Ecto neural progenitor cell (in vitro differentiated cells): ENCODE measurements at regions not wholly inside any gene's neighbourhood (a gene's known extent, or its start where the extent isn't known, plus 50 kb on each side); places are given as distances from the start of the nearest gene placed in this dataset.
"Not testable (repeated sequence)": the region's sequence is repeated elsewhere in the genome, so short reads cannot be mapped to it uniquely, and the experiment has no call there.

Experiments
- DNase-seq: peaks from one replicate; pipeline ENCODE4 v3.0.0-alpha.2; 2018; ENCODE audit warnings: low spot score

GRCh38 chr7:110296321-110296720 is 794.6 kb upstream of the LRRN3 start:
- DNase-seq = no peak

DNA sequence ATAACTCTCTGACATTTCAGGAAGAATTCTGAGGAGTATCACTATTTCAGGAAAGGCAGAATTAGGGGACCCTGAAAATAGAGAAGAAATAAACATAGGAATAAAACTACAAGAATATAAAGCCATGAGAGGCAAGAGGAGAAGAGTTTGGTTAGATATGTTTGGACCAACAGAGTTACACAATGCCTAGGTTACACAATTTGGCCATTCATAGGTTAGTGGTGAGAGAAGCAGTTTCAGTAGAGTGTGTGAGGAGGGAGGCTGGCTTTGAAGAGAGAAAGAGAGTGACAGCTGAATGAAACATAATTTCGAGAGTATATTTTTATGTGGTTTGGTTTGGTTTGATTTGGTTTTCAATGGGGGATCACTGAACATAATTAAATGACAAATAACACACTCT is 783.2 kb upstream of the LRRN3 start:
- DNase-seq = no peak

GRCh38 chr7:110308791-110309190 is 782.1 kb upstream of the LRRN3 start:
- DNase-seq = peak; percentile 48

DNA sequence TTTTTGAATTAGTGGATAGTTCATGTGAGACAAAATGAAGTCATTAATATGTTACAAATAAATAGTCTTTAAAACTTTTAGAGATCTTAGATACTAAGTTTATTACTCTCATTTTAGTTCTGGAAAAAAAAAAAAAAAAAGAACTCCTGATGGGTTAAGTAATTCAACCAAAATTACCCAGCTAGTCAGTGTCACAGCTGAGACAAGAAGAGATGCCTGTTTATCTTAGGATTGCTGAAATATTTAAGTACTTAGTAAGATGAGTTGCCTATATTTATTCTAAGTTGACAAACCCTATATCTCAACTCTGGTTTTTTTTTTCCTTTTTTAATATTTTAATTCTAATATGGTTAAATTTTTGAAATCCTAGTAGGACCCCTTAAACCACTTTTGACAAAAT is 781.0 kb upstream of the LRRN3 start:
- no peak for DNase-seq

DNA sequence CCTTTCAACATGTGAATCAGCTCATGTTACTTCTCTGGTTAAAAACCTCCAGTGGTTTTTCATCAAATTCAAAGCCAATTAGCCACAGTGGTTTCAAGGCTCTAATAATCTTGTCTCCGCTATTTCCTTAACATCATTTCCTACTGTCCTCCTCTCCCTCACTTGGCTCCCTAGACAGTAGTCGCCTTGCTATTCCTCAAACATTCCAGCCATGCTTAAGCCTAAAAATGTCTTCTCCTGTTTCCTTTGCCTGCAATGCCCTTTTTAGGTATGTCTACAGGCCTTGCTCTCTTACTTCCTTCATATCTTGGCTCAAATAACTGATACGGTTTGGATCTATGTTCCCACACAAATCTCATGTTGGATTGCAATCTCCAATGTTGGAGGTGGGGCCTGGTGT is 779.4 kb upstream of the LRRN3 start:
- DNase-seq = no peak

GRCh38 chr7:110317541-110318265 is 773.2 kb upstream of the LRRN3 start:
- no peak for DNase-seq

GRCh38 chr7:110320285-110320684 is 770.6 kb upstream of the LRRN3 start:
- not testable (repeated sequence) for DNase-seq

DNA sequence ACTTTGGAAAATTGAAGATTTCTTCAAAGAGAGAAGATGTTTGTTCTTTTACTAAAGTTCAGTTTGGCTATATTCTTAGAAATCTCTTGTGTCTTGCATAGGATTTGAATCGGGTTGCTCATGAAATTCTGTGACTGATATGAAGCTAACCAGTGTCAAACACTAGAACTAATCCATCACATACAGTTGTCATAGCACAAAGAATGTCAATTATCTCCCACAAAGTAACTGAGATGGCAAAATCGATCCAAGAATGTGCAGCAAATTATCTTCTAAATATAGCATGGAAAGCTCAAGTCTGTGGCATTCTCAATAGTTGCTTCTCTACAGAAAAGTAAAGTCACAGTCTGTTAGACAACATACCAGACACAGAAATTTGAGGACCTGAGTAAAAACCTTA is 768.1 kb upstream of the LRRN3 start:
- DNase-seq = no peak

DNA sequence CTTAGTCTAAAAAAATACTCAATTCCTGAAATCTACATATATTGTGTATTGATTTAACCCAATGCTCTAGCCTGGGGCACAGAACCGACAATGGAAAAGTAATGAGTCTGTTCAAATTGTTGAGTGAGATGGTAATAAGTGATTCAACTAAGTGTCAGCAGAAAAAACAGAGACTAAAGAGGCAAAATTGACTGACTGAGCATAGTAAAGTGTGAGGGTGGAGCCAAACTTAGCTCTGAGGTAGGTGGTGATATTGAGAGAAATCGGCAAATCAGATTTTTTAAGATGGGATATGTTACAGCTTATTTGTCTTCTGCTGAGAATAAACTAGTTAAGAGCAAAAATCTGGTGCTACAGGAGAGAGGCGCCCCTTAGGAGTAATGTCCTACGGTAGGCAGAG is 764.0 kb upstream of the LRRN3 start:
- no peak for DNase-seq

GRCh38 chr7:110336423-110336822 is 754.5 kb upstream of the LRRN3 start:
- no peak for DNase-seq

GRCh38 chr7:110337646-110338045 is 753.3 kb upstream of the LRRN3 start:
- DNase-seq = no peak

GRCh38 chr7:110347081-110347480 is 743.8 kb upstream of the LRRN3 start:
- DNase-seq = no peak

DNA sequence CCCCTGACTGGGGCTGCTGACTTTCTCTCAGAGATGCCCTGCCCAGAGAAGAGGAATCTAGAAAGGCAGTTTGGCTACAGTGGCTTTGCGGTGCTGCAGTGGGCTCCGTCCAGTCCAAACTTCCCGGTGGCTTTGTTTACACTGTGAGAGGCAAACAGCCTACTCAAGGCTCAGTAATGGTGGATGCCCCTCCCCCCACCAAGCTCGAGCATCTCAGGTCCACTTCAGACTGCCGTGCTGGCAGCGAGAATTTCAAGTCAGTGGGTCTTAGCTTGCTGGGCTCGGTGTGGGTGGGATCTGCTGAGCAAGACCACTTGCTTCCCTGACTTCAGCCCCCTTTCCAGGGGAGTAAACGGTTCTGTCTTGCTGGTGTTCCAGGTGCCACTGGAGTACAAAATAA is 734.5 kb upstream of the LRRN3 start:
- DNase-seq = no peak

DNA sequence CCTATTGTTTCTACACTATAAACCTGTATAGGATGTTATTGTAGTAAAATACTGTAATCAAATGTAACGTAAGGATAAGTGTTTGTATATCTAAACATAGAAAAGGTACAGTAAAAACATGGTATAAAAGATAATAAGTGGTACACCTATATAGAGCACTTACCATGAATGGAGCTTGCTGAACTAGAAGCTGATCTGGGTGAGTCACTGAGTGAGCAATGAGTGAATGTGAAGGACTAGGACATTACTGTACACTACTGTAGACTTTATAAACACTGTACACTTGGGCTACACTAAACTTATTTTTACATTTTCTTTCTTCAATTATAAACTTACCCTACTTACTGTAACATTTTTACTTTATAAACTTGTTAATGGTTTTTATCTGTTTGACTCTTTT is 732.9 kb upstream of the LRRN3 start:
- DNase-seq = no peak

- DNase-seq = no peak
Measured at GRCh38 chr7:110371709-110372108, 719.2 kb upstream of the LRRN3 start.

GRCh38 chr7:110372685-110373084 is 718.2 kb upstream of the LRRN3 start:
- DNase-seq = no peak

- no peak for DNase-seq
Measured at GRCh38 chr7:110373416-110373815, 717.5 kb upstream of the LRRN3 start.

DNA sequence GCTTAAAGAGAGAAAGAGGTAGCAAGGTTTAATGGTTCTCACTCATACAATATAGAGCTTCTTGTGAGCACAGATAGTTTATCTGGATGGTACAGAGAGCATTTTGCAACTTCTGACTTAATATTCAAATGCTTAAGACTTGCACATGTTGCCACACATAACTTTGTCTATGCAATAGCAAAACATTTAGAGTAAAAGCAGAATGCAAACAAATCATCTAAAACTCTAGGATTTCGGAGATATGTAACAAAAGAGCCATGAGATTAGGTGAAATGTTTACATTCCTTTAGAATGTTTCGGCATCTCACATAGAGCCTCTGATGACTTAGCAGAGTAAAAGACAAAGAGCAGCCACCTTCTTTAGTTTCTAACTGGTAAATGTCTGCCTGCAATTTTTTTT is 717.1 kb upstream of the LRRN3 start:
- DNase-seq = no peak

DNA sequence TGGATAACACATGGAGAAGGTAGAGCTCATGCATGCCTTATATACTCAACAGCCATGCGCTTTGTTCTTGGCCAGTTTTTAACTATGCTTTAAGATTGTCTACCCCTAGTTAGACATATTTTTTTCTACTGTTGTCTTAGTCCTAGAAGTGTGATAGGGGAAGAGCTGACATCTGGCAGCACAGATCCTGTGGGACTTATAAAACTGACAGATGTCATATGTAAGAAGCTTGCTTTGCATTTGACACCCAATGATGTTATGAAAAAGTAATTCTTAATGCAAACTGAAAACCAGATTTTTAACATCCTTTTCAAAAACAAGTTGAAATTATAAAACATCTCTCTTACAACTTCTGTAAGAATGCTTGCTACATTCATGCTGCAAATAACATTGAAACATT is 715.9 kb upstream of the LRRN3 start:
- no peak for DNase-seq

DNA sequence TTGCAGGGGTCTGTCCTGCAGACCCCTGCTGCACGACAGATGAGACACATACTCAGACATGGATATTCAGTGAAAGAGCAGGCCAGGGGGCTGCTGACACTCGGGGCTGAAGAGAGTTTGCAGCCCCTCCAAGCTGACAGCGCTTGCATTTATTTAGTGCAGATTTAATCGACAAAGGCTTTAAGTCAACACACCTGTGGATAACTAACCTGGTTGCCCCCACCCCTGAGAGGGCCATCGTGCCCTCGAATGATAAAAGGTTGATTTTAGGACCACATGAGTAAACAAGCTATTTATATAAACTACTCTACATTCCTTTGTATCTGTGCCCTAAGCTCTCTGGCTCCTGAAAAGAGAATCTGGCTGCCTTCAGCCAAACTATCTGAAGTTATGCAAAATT is 708.2 kb upstream of the LRRN3 start:
- no peak for DNase-seq

DNA sequence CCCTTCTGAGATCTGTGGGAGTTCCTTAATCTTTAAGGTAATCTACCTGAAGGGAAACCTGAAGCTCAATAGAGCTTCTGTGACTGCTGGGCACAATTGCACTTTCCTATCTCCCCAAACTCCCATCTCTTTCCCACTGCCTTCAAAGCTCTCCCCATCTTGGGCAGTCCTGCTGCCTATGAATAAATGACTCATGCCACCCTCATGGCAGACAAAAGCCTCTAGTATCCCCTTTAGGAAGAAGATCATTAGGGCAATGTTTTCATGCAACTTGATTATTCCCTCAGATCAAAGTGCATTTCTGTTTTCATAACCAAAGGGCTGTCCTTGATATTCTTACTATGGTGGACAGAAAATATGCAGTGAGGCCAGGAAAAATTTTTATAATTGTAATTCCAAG is 704.9 kb upstream of the LRRN3 start:
- DNase-seq = no peak

GRCh38 chr7:110386913-110387312 is 704.0 kb upstream of the LRRN3 start:
- no peak for DNase-seq

- no peak for DNase-seq
Measured at GRCh38 chr7:110387689-110388088, 703.2 kb upstream of the LRRN3 start.

DNA sequence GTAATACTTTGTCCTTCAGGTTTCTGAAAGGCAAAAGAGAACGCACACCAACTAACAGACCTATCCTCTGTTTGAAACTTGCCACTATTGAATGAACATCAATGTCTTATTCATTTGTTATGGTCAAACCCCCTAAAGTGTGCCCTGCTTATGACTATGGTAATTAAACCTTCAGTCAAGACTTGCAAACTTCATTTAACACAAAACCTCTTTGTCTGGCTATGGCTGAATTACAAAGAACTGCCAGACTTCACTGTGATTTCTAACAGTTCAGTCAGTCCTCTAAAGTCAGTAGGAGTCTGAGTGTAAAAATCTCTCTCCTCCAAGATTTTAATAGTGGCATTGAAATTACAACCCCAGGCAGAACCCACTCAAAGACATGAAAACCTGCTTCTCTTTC is 702.5 kb upstream of the LRRN3 start:
- no peak for DNase-seq

- DNase-seq = no peak
Measured at GRCh38 chr7:110396021-110396420, 694.9 kb upstream of the LRRN3 start.
